ENCODE measurements at regions not wholly inside any gene's neighbourhood (a gene's known extent, or its start where the extent isn't known, plus 50 kb on each side); places are given as distances from the start of the nearest gene placed in this dataset.

- TF ChIP-seq POLR2A (IDR thresholded peaks at IDR 0.05): no peak
- TF ChIP-seq CTCF (IDR thresholded peaks at IDR 0.05): no peak
- WGBS, 4 donors: 88 to 92% (median 89%) methylated on average over 3 of the region's 3 CpGs
- Histone ChIP-seq H3K27ac (no peak overlapping the region), H3K9me3 (peaks cover 0 to 5% (median 0%) of the 10 kb centered on the region in 12 donors), H3K4me1 (no peaks in the 10 kb centered on the region), H3K36me3 (no peaks in the 10 kb centered on the region), H3K27me3 (no peaks in the 10 kb centered on the region), H3K4me3 (no peak overlapping the region)
- DNase-seq (no peak), ATAC-seq (no peak)
- intact Hi-C loops (cut with DNase I): no loop called here
Observed at GRCh38 chr20:55365745-55366144, 639.6 kb downstream of the CBLN4 start.

- Histone ChIP-seq H3K36me3 (no peaks in the 10 kb centered on the region), H3K4me1 (no peaks in the 10 kb centered on the region), H3K4me3 (no peak overlapping the region), H3K27me3 (no peaks in the 10 kb centered on the region), H3K9me3 (no peaks in the 10 kb centered on the region), H3K27ac (no peak overlapping the region)
- TF ChIP-seq POLR2A (IDR thresholded peaks at IDR 0.05) (no peak), CTCF (IDR thresholded peaks at IDR 0.05) (no peak)
- intact Hi-C loops (cut with DNase I): no loop called here
- DNase-seq (no peak), ATAC-seq (no peak)
- WGBS, 4 donors: 92 to 100% (median 98%) methylated on average over 1 of the region's 1 CpG
Observed at GRCh38 chr20:55360895-55361294, 644.4 kb downstream of the CBLN4 start.

GRCh38 chr20:55354720-55355119 lies 650.6 kb downstream of the CBLN4 start:
- H3K36me3 ChIP-seq: no peaks in the 10 kb centered on the region
- WGBS, 4 donors: 13 to 30% (median 18%) methylated on average over 3 of the region's 3 CpGs

GRCh38 chr20:55353206-55353605 lies 652.1 kb downstream of the CBLN4 start:
- TF ChIP-seq CTCF (IDR thresholded peaks at IDR 0.05) (no peak), POLR2A (IDR thresholded peaks at IDR 0.05) (no peak)
- H3K27ac ChIP-seq: no peak overlapping the region
- no peak overlapping the region for H3K4me3 ChIP-seq
- DNase-seq (no peak), ATAC-seq (no peak)
- H3K4me1 ChIP-seq: no peaks in the 10 kb centered on the region
- no peaks in the 10 kb centered on the region for H3K27me3 ChIP-seq
- no peaks in the 10 kb centered on the region for H3K9me3 ChIP-seq
- intact Hi-C loops (cut with DNase I): no loop called here
- 56 to 89% (median 68%) methylated on average over 1 of the region's 1 CpG for WGBS, 4 donors
- no peaks in the 10 kb centered on the region for H3K36me3 ChIP-seq

More at GRCh38 chr20:55354720-55355119, 650.6 kb downstream of the CBLN4 start:
- no peak for ATAC-seq
- no peak overlapping the region for H3K4me3 ChIP-seq
- no peaks in the 10 kb centered on the region for H3K9me3 ChIP-seq
- intact Hi-C loops (cut with DNase I): no loop called here
- H3K27me3 ChIP-seq: no peaks in the 10 kb centered on the region
- no peak overlapping the region for H3K27ac ChIP-seq
- no peak for DNase-seq
- H3K4me1 ChIP-seq: no peaks in the 10 kb centered on the region
- TF ChIP-seq CTCF (IDR thresholded peaks at IDR 0.05): no peak
- no peak for TF ChIP-seq POLR2A (IDR thresholded peaks at IDR 0.05)
